HFFc6 (cell line): ENCODE measurements at regions not wholly inside any gene's neighbourhood (a gene's known extent, or its start where the extent isn't known, plus 50 kb on each side); places are given as distances from the start of the nearest gene placed in this dataset.

Source experiments
- DNase-seq: peaks from one replicate; pipeline ENCODE4 v3.0.0-alpha.2; 2018
- H3K27ac Mint-ChIP-seq: 2 replicates; pipeline ENCODE4 v1.8.0; 2020; ENCODE audit warnings: mild to moderate bottlenecking, mixed read lengths
- H3K27me3 Mint-ChIP-seq: 2 replicates; pipeline ENCODE4 v1.8.0; 2021; ENCODE audit warnings: mild to moderate bottlenecking, moderate library complexity, mixed read lengths; ENCODE audit not compliant: insufficient read depth
- H3K36me3 Mint-ChIP-seq: 2 replicates; pipeline ENCODE4 v1.8.0; 2021; ENCODE audit warnings: low read depth, mixed read lengths
- H3K4me1 Mint-ChIP-seq: 2 replicates; pipeline ENCODE4 v1.8.0; 2020; ENCODE audit warnings: low read depth, mixed read lengths
- H3K4me3 Mint-ChIP-seq: 2 replicates; pipeline ENCODE4 v1.8.0; 2020; ENCODE audit warnings: mild to moderate bottlenecking, moderate library complexity, mixed read lengths
- H3K9me3 Mint-ChIP-seq: 2 replicates; pipeline ENCODE4 v1.8.0; 2020; ENCODE audit warnings: mild to moderate bottlenecking, mixed read lengths
- CTCF ChIP-seq: fragments of 200-600 bp; sonication (generic); IDR thresholded peaks from 2 replicates; pipeline ENCODE4 v1.5.0; 2021; ENCODE audit warnings: antibody characterized with exemption, mild to moderate bottlenecking

- no peak for DNase-seq
- H3K36me3 Mint-ChIP-seq: no peaks in the 10 kb centered on the region
- TF ChIP-seq CTCF: no peak
- H3K27ac Mint-ChIP-seq: no peak overlapping the region
- no peaks in the 10 kb centered on the region for H3K4me1 Mint-ChIP-seq
- no peak overlapping the region for H3K4me3 Mint-ChIP-seq
- H3K27me3 Mint-ChIP-seq: no peaks in the 10 kb centered on the region
- peaks cover 9% of the 10 kb centered on the region for H3K9me3 Mint-ChIP-seq
Measured at GRCh38 chr7:114364151-114364550, 50.5 kb upstream of the FOXP2 start.

DNA sequence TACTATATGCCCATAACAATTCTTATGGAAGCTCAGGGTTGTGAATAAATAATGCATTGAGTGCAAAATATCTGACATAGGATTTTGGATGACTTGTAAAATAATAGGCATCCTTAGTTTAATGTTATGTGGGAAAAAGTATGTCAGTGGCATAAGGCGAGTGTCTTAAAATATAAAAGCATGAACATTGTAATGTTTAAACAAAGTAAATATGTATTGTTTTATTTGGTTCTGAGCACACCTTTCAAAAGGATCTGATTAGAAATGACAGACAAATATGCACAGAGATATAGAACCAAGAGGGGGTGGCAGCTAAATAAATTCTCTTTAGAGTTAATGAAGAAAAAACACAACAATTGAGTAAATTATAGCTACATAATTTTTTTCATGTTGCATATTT, 51.3 kb upstream of the FOXP2 start:
- no peak for TF ChIP-seq CTCF
- no peaks in the 10 kb centered on the region for H3K4me1 Mint-ChIP-seq
- no peaks in the 10 kb centered on the region for H3K36me3 Mint-ChIP-seq
- no peaks in the 10 kb centered on the region for H3K27me3 Mint-ChIP-seq
- no peak overlapping the region for H3K27ac Mint-ChIP-seq
- peaks cover 14% of the 10 kb centered on the region for H3K9me3 Mint-ChIP-seq
- no peak for DNase-seq
- no peak overlapping the region for H3K4me3 Mint-ChIP-seq

GRCh38 chr7:114358911-114359310, 55.7 kb upstream of the FOXP2 start:
- DNase-seq: no peak
- Mint-ChIP-seq H3K27me3 (no peaks in the 10 kb centered on the region), H3K4me3 (no peak overlapping the region), H3K36me3 (no peaks in the 10 kb centered on the region), H3K27ac (no peak overlapping the region), H3K9me3 (peaks cover 23% of the 10 kb centered on the region), H3K4me1 (no peaks in the 10 kb centered on the region)
- TF ChIP-seq CTCF: no peak

DNA sequence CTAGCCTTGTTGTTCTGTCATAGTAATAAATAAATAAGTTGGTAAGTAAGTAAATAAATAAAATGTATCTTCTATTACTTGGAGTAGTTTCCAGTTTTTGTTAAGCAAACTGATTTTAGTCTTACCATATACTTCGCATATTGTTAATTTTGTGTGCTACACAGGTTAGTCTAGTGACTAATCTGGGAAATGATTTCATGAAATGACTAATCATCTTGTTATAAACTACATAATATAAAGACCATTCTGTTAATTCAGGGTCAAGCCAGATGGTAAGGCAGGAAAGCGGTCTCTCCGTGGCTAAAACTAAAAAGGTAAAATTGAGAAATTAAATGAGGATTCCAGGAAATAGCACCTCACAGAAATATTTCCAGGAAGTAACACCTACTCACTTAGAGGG, 58.5 kb upstream of the FOXP2 start:
- Mint-ChIP-seq H3K9me3 (peaks cover 28% of the 10 kb centered on the region), H3K27ac (no peak overlapping the region), H3K4me3 (no peak overlapping the region), H3K27me3 (no peaks in the 10 kb centered on the region), H3K36me3 (no peaks in the 10 kb centered on the region), H3K4me1 (no peaks in the 10 kb centered on the region)
- TF ChIP-seq CTCF: no peak
- DNase-seq: no peak

DNA sequence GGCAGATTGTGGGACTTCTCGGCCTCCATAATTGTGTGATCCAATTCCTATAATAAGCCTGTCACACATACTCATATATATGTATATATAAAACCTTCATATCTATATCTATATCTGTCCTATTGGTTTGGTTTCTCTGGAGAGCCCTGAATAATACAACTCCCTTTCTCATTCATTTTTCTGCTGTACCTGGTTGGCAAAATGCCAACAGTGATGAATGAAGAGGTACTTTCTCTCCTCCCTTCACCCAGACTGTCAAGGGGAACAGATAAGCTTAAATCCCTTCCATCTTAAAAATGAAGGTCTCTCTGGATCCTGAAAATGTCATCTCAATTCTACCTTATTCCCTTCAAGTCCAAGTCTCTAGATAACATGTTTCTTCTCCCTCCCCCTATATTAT, 60.3 kb upstream of the FOXP2 start:
- DNase-seq: no peak

More for the DNA sequence above, 60.3 kb upstream of the FOXP2 start:
- Mint-ChIP-seq H3K4me1 (no peaks in the 10 kb centered on the region), H3K36me3 (no peaks in the 10 kb centered on the region), H3K27ac (no peak overlapping the region), H3K9me3 (peaks cover 22% of the 10 kb centered on the region), H3K4me3 (no peak overlapping the region), H3K27me3 (no peaks in the 10 kb centered on the region)
- no peak for TF ChIP-seq CTCF
